K562 (cell line): ENCODE measurements at regions not wholly inside any gene's neighbourhood (a gene's known extent, or its start where the extent isn't known, plus 50 kb on each side); places are given as distances from the start of the nearest gene placed in this dataset.

ENCODE experiments used
- CXXC5 ChIP-seq: fragments of 250-450 bp; sonication (Bioruptor Pico); IDR thresholded peaks from 2 replicates; pipeline ENCODE4 v1.8.0; 2022; ENCODE audit warnings: inconsistent platforms, mild to moderate bottlenecking, moderate library complexity
- GTF2F1 ChIP-seq: IDR thresholded peaks from 2 replicates; pipeline ENCODE4 v1.6.1; 2011; ENCODE audit warnings: low read depth, low read length, improper control_type of control experiment
- JUN ChIP-seq, 2 experiments: sonication (generic) in 1 of 2; formaldehyde crosslinking in 1 of 2; IDR thresholded peaks; 2 replicates each; pipeline versions ENCODE4 v1.6.1 to v1.8.0; 2012 to 2022; ENCODE audit warnings: borderline replicate concordance in 2 of 2, mild to moderate bottlenecking in 2 of 2, improper control_type of control experiment in 1 of 2, low read depth in 1 of 2, low read length in 1 of 2, missing genetic modification reagents in 1 of 2
- L3MBTL2 ChIP-seq: fragments of 450-650 bp; IDR thresholded peaks from 2 replicates; pipeline ENCODE4 v1.6.1; 2016; ENCODE audit warnings: mild to moderate bottlenecking, moderate library complexity
- OTX1 ChIP-seq: fragments of 450-650 bp; formaldehyde crosslinking; IDR thresholded peaks from 2 replicates; pipeline ENCODE4 v1.4.0; 2022; ENCODE audit warnings: mild to moderate bottlenecking
- POLR2A ChIP-seq: fragments of 450-650 bp; conservative IDR thresholded peaks from 2 replicates; pipeline ENCODE4 v1.6.1; 2016
- TAF1 ChIP-seq: IDR thresholded peaks from 2 replicates; pipeline ENCODE4 v1.6.1; 2011; ENCODE audit warnings: mild to moderate bottlenecking, low read length, moderate library complexity; ENCODE audit not compliant: insufficient read depth, control insufficient read depth, severe bottlenecking; ENCODE audit errors: extremely low read depth
- TF ChIP-seq, protein P1 (sequence below): IDR thresholded peaks from 2 replicates; pipeline ENCODE4 v1.6.1; 2012; ENCODE audit warnings: low read depth, low read length, improper control_type of control experiment, borderline replicate concordance
- TF ChIP-seq, protein P2 (sequence below), 3 experiments: IDR thresholded peaks in 2 of 3; conservative IDR thresholded peaks in 1 of 3; 2 replicates each; pipeline ENCODE4 v1.5.1; 2011 to 2012; ENCODE audit warnings: low read length in 3 of 3, mild to moderate bottlenecking in 3 of 3, control low read depth in 2 of 3, improper control_type of control experiment in 1 of 3, inconsistent platforms in 1 of 3, low read depth in 1 of 3, mixed read lengths in 1 of 3, moderate library complexity in 1 of 3; ENCODE audit not compliant: insufficient read depth in 2 of 3
- TF ChIP-seq, protein P3 (sequence below), 2 experiments: fragments of 450-650 bp in 1 of 2; sonication (generic) in 1 of 2; formaldehyde crosslinking in 1 of 2; IDR thresholded peaks in 1 of 2; conservative IDR thresholded peaks in 1 of 2; 2 replicates each; pipeline versions ENCODE4 v1.6.1 to v1.8.1; 2016 to 2023; ENCODE audit warnings: mild to moderate bottlenecking in 2 of 2, moderate library complexity in 2 of 2, inconsistent platforms in 1 of 2, missing genetic modification reagents in 1 of 2
- TF ChIP-seq, protein P4 (sequence below): fragments of 250-450 bp; sonication (Bioruptor Pico); IDR thresholded peaks from 2 replicates; pipeline ENCODE4 v1.9.0; 2021; ENCODE audit warnings: mild to moderate bottlenecking, inconsistent platforms

DNA sequence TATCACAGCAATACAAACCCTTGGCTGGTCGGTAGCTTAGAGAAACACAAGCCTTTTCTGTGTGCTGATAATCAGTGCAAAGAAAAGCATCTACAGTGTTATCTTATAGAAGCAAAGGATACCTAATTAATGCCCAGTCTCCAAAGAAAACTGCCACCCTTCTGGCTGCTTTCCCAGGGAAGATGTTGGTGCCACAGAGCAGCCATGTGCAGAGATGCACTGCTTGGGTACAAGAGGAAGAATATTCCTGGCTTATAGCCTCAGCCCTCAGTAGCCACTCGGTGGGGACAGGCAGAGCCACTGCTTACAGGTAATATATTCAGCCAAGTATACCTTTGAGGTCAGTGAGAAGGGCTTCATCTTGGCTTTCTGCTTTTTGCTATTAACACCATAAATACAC, 185.3 kb downstream of the PCSK1 start:
- TF ChIP-seq OTX1 (CRISPR knock-in tag) = no peak
- TF ChIP-seq, protein P1, sequence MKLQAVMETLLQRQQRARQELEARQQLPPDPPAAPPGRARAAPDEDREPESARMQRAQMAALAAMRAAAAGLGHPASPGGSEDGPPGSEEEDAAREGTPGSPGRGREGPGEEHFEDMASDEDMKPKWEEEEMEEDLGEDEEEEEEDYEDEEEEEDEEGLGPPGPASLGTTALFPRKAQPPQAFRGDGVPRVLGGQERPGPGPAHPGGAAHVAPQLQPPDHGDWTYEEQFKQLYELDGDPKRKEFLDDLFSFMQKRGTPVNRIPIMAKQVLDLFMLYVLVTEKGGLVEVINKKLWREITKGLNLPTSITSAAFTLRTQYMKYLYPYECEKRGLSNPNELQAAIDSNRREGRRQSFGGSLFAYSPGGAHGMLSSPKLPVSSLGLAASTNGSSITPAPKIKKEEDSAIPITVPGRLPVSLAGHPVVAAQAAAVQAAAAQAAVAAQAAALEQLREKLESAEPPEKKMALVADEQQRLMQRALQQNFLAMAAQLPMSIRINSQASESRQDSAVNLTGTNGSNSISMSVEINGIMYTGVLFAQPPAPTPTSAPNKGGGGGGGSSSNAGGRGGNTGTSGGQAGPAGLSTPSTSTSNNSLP = no peak
- TF ChIP-seq, protein P2, sequence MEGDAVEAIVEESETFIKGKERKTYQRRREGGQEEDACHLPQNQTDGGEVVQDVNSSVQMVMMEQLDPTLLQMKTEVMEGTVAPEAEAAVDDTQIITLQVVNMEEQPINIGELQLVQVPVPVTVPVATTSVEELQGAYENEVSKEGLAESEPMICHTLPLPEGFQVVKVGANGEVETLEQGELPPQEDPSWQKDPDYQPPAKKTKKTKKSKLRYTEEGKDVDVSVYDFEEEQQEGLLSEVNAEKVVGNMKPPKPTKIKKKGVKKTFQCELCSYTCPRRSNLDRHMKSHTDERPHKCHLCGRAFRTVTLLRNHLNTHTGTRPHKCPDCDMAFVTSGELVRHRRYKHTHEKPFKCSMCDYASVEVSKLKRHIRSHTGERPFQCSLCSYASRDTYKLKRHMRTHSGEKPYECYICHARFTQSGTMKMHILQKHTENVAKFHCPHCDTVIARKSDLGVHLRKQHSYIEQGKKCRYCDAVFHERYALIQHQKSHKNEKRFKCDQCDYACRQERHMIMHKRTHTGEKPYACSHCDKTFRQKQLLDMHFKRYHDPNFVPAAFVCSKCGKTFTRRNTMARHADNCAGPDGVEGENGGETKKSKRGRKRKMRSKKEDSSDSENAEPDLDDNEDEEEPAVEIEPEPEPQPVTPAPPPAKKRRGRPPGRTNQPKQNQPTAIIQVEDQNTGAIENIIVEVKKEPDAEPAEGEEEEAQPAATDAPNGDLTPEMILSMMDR (IDR thresholded peaks at IDR 0.05 in 2 of 3, conservative IDR thresholded peaks at IDR 0.05 in 1 of 3; ENCODE audit: insufficient read depth in 2 of 3, low read depth in 1 of 3, low read length in 3 of 3) = no peak
- TF ChIP-seq CXXC5 (CRISPR knock-in tag) = no peak
- no peak for TF ChIP-seq L3MBTL2
- TF ChIP-seq, protein P3, sequence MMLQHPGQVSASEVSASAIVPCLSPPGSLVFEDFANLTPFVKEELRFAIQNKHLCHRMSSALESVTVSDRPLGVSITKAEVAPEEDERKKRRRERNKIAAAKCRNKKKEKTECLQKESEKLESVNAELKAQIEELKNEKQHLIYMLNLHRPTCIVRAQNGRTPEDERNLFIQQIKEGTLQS (IDR thresholded peaks at IDR 0.05) = no peak
- TF ChIP-seq, protein P3 (CRISPR knock-in tag; conservative IDR thresholded peaks at IDR 0.05) = no peak
- TF ChIP-seq JUN (IDR thresholded peaks at IDR 0.05; ENCODE audit: borderline replicate concordance, low read depth, low read length) = no peak
- TF ChIP-seq JUN (CRISPR knock-in tag; IDR thresholded peaks at IDR 0.05; ENCODE audit: borderline replicate concordance) = no peak
- no peak for TF ChIP-seq GTF2F1
- no peak for TF ChIP-seq TAF1
- TF ChIP-seq POLR2A = no peak
- TF ChIP-seq, protein P4, sequence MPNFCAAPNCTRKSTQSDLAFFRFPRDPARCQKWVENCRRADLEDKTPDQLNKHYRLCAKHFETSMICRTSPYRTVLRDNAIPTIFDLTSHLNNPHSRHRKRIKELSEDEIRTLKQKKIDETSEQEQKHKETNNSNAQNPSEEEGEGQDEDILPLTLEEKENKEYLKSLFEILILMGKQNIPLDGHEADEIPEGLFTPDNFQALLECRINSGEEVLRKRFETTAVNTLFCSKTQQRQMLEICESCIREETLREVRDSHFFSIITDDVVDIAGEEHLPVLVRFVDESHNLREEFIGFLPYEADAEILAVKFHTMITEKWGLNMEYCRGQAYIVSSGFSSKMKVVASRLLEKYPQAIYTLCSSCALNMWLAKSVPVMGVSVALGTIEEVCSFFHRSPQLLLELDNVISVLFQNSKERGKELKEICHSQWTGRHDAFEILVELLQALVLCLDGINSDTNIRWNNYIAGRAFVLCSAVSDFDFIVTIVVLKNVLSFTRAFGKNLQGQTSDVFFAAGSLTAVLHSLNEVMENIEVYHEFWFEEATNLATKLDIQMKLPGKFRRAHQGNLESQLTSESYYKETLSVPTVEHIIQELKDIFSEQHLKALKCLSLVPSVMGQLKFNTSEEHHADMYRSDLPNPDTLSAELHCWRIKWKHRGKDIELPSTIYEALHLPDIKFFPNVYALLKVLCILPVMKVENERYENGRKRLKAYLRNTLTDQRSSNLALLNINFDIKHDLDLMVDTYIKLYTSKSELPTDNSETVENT (CRISPR knock-in tag) = no peak
